ENCODE measurements at regions not wholly inside any gene's neighbourhood (a gene's known extent, or its start where the extent isn't known, plus 50 kb on each side); places are given as distances from the start of the nearest gene placed in this dataset.

GRCh38 chr12:85504624-85505023 lies 224.6 kb downstream of the ALX1 start:
- no peaks in the 10 kb centered on the region for H3K79me2 ChIP-seq (ENCODE audit: insufficient read depth)
- no peak for DNase-seq
- 48% methylated on average over 4 of the region's 4 CpGs for WGBS (ENCODE audit: low lambda C conversion rate)
- no peaks in the 10 kb centered on the region for H3K4me1 ChIP-seq (ENCODE audit: control insufficient read depth in 1 of 2, insufficient read depth in 2 of 2, low read depth in 1 of 2, low read length in 1 of 2)
- H3K4me2 ChIP-seq: no peak overlapping the region
- H3K9me3 ChIP-seq: no peaks in the 10 kb centered on the region
- H2AFZ ChIP-seq (ENCODE audit: low read depth): no peak overlapping the region
- ChIA-PET POLR2A (no interaction called here), CTCF (interaction anchor here (1.3 kb wide), 2 partner anchors 29 to 363 kb away, joined by 3 read pairs; no protein-coding TSS in a partner anchor)
- H4K20me1 ChIP-seq (ENCODE audit: insufficient read depth): no peaks in the 10 kb centered on the region
- H3K4me3 ChIP-seq (ENCODE audit: low read depth in 2 of 2, low read length in 1 of 2): no peak overlapping the region
- TF ChIP-seq CHD2 (IDR thresholded peaks at IDR 0.05; ENCODE audit: low read length, partially characterized antibody) (no peak), FOXJ3 (CRISPR knock-in tag; IDR thresholded peaks at IDR 0.05) (no peak), USF1 (IDR thresholded peaks at IDR 0.05; ENCODE audit: borderline replicate concordance, low read depth) (no peak), REST (IDR thresholded peaks at IDR 0.05; ENCODE audit: low read depth, low read length) (no peak), USF2 (IDR thresholded peaks at IDR 0.05; ENCODE audit: borderline replicate concordance, low read depth, low read length) (no peak)
- no peak overlapping the region for H3K27ac ChIP-seq (ENCODE audit: low read depth in 2 of 2, low read length in 1 of 2)
- H3K9ac ChIP-seq: no peak overlapping the region
- no peaks in the 10 kb centered on the region for H3K27me3 ChIP-seq (ENCODE audit: insufficient read depth)
- H3K36me3 ChIP-seq (replicated peaks in 1 of 2; ENCODE audit: control insufficient read depth in 1 of 2, insufficient read depth in 2 of 2, low read length in 1 of 2): no peaks in the 10 kb centered on the region
- no peaks in the 10 kb centered on the region for H3K9me2 ChIP-seq
- no peaks in the 10 kb centered on the region for H3F3A ChIP-seq (replicated peaks; ENCODE audit: insufficient read depth)

GRCh38 chr12:85507456-85507855 lies 227.4 kb downstream of the ALX1 start:
- H3K27ac ChIP-seq (ENCODE audit: low read depth in 2 of 2, low read length in 1 of 2): no peak overlapping the region
- H3K9me2 ChIP-seq: no peaks in the 10 kb centered on the region
- no peak for DNase-seq
- H3K9ac ChIP-seq: no peak overlapping the region
- H3K36me3 ChIP-seq (replicated peaks in 1 of 2; ENCODE audit: control insufficient read depth in 1 of 2, insufficient read depth in 2 of 2, low read length in 1 of 2): no peaks in the 10 kb centered on the region
- no peak overlapping the region for H2AFZ ChIP-seq (ENCODE audit: low read depth)
- H3K79me2 ChIP-seq (ENCODE audit: insufficient read depth): no peaks in the 10 kb centered on the region
- TF ChIP-seq NFIC (IDR thresholded peaks at IDR 0.05; ENCODE audit: borderline replicate concordance) (no peak), SMC3 (IDR thresholded peaks at IDR 0.05; ENCODE audit: low read depth, low read length) (no peak), IRF3 (IDR thresholded peaks at IDR 0.05; ENCODE audit: low read depth, low read length) (no peak), TEAD4 (IDR thresholded peaks at IDR 0.05; ENCODE audit: borderline replicate concordance, insufficient read depth) (no peak), FOXM1 (IDR thresholded peaks at IDR 0.05; ENCODE audit: low read depth) (no peak), USF2 (IDR thresholded peaks at IDR 0.05; ENCODE audit: borderline replicate concordance, low read depth, low read length) (no peak), MEF2A (IDR thresholded peaks at IDR 0.05; ENCODE audit: borderline replicate concordance, low read depth) (no peak)
- no peak overlapping the region for H3K4me3 ChIP-seq (ENCODE audit: low read depth in 2 of 2, low read length in 1 of 2)
- POLR2A ChIA-PET: no interaction called here
- H4K20me1 ChIP-seq (ENCODE audit: insufficient read depth): no peaks in the 10 kb centered on the region
- CTCF ChIA-PET: no interaction called here
- H3K27me3 ChIP-seq (ENCODE audit: insufficient read depth): no peaks in the 10 kb centered on the region
- H3K4me2 ChIP-seq: no peak overlapping the region
- no peaks in the 10 kb centered on the region for H3F3A ChIP-seq (replicated peaks; ENCODE audit: insufficient read depth)
- H3K9me3 ChIP-seq: no peaks in the 10 kb centered on the region
- no peaks in the 10 kb centered on the region; a peak in 1 of 4 replicates for H3K4me1 ChIP-seq (ENCODE audit: control insufficient read depth in 1 of 2, insufficient read depth in 2 of 2, low read depth in 1 of 2, low read length in 1 of 2)
